GM19023 (cell line): ENCODE measurements at regions not wholly inside any gene's neighbourhood (a gene's known extent, or its start where the extent isn't known, plus 50 kb on each side); places are given as distances from the start of the nearest gene placed in this dataset.
"Not testable (repeated sequence)": the region's sequence is repeated elsewhere in the genome, so short reads cannot be mapped to it uniquely, and the experiment has no call there.

Experiments used
- ATAC-seq: cut with Tn5 transposase; IDR thresholded peaks from one replicate; pipeline ENCODE4 v1.9.1; 2021; ENCODE audit warnings: mild to moderate bottlenecking, moderate library complexity; ENCODE audit not compliant: unreplicated experiment

DNA sequence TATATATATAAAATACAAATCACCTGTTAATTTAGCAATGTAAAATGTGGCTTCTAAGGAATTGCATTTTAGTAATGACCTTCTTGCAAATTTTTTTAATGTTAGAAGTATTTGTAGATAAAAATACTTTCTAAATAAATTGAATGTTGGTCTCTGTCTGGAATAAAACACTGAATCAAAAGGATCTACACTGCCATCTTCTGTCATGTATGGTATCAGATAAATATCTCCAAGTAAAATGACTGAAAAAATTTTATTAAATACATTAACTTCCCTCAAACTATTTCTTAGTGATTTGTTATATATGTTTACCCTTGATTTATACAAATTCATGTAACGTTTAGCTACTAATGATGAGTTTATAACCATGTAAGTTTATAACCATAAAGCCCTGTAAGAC, 2029.3 kb downstream of the MRPL39 start:
- ATAC-seq = no peak

DNA sequence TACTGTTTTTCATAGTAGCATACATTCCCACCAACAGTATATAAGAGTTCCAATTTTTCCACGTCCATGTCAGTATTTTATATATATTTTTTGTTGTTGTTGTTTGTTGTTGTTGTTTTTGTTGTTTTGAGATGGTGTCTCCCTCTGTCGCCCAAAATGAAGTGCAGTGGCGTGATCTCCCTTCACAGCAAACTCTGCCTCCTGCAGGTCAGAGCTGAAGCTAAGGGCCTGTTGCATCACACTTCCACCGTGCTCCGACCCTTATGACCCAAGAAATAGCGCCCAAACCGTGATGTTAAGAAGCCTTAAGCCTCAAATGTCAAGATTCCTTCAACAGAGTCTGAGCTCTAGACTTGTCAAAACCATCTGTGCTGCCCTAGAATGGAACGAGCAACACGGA, 2032.3 kb downstream of the MRPL39 start:
- ATAC-seq = no peak

DNA sequence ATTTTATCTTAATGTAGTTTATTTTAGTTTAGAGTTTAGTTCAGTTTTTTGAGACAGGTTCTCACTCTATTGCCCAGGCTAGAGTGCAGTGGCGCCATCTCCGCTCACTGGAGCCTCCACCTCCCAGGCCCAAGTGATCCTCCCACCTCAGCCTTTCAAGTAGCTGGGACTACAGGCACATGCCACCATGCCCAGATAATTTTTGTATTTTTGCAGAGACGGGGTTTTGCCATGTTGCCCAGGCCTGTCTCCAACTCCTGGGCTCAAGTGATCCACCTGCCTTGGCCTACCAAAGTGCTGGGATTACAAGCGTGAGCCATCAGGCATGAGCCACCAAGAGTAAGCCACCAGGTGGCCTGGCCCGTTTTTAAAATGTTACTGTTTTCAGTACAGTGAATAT, 2058.4 kb downstream of the MRPL39 start:
- ATAC-seq = not testable (repeated sequence)

DNA sequence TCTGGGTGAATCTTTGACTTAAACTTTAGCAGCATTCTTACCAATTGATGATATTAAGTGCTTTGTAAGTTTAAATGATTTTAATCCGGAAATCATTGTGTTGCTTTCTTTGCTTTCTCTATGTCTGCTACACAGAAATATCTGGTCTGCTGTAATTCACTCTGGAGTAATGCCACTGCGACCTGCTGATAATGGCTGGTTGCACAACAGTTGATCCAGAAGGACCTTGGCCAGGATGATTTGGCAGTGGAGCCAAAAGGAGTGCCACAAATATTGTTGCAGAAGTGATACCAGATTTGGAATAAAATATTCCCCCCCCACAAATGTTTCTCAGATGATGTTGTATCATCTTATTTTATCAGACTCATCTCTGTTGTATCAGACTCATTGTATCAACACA, 2063.9 kb downstream of the MRPL39 start:
- ATAC-seq = no peak

DNA sequence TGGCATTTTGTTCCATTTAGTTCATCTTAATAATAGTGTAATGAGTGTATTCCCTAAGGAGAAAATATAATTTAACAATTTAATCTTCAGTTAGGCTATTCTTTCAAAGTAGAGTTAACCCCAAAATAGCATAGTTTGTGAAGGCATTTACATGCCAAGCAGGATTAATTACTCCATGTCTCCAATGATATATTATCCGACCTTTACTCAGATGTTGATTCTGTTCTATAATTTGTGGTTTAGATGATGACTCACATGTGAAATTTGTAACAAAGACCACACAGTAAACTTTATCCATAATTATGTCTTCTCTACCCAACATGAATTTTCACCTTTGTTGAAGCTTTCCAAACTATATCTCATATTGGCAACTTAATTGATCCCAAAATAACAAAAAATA, 2065.2 kb downstream of the MRPL39 start:
- ATAC-seq = no peak

DNA sequence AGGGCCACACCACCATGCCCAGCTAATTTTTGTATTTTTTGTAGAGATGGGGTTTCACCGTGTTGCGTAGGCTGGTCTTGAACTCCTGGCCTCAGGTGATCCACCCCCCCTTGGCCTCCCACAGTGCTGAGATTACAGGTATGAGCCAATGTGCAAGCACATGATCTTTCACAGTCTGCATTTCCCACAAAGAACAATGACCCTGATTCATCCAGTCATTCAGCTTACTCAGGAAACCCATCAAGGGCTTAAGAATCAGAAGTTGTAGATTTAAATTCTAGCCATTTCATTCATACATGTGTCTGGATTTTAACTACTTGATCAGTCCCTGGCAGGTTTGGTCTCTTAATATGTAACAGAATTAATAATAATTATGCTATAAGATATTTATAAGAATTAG, 2065.7 kb downstream of the MRPL39 start:
- no peak for ATAC-seq

DNA sequence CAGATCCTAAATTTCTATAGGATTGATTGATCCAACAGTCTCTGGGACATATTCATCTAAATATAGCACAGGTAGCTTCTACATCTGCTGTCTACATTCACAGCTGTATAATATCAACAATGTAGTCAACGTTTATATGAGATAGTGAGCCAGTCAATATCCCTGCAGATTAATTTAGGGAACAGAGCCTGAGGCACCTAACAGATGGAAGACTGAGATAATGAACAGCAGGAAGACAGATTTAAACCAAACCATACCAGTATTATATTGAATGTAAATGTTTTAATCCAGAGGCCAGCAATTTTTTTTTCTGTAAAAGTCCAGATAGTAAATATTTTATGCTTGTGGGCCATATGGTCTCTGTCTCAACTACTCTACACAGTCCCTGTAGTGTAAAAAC, 2072.4 kb downstream of the MRPL39 start:
- no peak for ATAC-seq

DNA sequence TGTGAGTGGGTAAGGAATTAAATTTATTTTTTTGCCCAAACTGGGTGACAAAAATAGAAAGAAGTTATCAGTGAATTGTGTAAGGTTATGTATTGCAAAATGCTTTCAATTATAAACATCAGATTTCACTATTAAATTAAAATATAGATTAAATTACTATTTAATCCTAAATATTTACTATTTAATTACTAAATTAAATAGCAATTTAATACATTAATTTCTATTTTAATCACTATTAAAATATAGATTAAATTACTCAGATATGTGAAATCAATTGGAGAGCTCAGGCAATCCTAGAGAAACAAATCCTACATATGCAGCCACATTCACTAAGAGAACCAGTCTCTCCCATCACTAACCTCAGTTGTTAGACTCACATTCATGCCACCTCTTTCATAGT, 2075.8 kb downstream of the MRPL39 start:
- ATAC-seq = no peak

DNA sequence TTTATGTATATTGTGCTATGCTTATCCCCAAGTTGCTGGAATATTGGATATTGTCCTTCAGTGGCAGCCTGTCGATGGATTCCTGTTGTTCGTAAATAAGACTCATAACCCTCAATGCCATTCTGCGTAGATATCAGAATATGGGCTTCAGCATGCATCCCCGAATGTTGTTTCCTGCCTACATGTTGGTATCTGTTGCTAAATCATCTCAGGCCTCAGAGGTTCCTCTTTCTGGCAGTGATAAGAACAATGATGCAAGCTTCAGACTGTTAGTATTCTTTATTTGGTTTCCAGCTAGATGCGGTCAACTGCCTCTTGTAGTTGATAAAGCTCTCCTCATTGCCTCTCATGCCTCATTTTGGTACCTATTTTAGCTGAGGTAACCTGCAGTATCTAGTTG, 2082.6 kb downstream of the MRPL39 start:
- ATAC-seq = no peak

DNA sequence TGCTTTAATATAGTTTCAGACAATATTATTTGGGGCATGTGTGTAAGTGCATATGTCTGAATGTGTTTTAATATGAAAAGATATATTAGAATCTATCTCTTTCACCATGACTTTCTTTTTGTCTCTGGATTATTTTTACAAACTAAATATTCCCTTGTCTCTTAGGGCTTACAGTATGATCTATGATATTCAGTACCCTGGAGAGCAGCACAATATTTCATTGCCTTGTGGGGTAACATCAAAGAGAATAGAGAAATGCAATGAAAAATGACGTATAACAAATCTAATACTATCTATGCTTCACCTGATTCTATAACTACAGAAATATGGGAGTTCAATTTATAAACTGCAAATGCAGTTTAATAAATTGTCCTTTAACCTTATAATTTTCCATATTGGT, 2084.5 kb downstream of the MRPL39 start:
- no peak for ATAC-seq

DNA sequence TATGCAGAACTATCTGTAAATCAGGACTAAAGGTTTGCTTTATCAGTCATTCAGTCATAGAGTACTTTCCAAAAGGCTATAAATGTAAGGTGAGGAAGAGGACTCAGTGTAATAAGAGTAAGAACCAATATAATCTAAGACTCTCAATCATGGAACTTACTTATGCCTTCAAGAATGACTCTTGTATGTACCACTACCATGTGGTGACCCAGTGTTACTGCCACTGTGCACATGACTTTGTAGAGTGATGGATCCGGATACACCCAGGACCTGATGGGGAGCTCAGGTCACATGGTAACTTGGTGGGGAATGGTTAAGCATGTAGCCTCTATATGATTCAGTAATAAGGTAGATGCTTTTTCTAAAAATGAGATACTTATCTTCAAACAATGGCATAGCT, 2099.8 kb downstream of the MRPL39 start:
- ATAC-seq = no peak

DNA sequence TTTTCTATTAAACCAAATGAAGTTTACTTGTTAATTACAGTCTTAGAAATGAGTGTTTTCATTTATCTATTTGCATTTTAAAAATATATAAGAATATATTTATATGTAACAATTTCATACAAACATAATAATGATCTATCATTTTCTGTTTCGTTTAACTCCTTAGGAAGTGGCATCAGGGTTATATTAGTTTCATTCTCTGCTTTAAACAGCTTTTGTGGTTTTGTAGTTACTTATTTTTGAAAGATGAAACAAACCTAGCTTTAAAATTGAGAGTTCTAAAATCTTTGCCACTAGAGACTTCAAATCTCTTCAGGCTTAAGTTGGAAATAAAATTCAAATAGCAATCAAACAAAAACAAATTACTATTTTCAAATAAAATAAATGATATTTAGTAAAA, 2110.6 kb downstream of the MRPL39 start:
- ATAC-seq = no peak

DNA sequence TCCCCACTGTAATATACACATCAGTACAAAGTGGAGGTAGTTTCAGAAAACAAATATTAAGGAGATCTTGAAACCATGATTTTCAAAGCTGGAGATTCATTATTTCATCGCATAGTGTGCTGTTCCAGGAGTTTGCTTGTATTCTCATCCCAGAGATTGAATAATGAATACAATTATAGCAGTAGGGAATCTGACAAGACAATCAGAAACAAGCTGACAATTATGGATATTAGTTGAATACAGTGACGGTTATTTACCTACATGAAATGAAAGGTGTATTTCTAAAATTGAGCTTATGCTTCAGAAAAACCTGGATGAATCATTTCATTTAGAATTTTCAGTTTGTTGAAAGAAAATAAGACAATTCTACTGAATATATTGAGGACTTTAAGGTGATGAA, 2119.0 kb downstream of the MRPL39 start:
- no peak for ATAC-seq

DNA sequence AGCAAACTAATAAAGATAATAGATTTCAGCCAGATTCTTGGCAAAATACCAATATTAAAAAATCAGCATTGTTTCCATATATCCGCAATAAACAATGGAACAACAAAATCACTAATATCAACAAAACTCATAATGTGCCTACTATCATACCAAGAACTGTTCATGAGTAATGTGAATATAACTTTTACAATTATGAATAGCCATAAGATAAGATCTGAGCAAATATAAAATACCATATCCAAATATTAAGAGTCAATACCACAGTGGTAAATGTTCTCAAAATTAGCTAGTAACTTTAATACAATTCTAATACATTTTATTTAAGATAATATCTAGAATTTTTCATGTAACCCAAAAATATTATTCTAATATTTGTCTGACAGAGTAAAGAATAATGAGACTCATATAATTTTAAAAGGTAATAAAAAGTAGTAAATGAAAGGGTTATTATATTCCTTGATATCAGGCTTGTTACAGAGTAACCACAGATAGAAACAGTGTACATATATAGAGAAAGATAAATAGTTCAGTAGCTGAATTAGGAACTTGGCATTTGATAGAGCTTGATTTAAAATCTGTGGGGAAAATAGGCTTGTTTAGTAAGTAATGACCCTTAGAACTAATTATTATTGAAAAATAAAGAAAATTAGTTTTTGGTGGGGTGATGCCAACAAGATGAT, 2126.6 kb downstream of the MRPL39 start:
- ATAC-seq = no peak

DNA sequence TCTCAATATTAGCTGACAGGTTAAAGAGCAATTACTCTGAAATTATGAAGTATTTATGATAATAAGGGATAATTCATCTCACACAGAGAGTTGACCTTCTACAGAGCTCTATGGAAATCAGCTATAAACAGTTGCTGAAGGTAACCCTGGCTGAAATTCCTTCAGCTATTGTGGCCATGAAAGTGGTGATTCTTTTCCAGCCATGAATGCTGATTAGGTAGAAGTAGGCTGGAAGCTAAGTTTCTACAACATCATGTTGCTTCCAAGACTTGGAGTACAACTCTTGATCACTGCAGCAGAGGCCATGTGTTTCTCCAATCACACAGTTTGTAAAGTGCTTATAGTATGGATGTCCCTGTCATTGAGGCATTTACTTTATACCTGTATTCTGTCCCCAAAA, 2128.9 kb downstream of the MRPL39 start:
- no peak for ATAC-seq

DNA sequence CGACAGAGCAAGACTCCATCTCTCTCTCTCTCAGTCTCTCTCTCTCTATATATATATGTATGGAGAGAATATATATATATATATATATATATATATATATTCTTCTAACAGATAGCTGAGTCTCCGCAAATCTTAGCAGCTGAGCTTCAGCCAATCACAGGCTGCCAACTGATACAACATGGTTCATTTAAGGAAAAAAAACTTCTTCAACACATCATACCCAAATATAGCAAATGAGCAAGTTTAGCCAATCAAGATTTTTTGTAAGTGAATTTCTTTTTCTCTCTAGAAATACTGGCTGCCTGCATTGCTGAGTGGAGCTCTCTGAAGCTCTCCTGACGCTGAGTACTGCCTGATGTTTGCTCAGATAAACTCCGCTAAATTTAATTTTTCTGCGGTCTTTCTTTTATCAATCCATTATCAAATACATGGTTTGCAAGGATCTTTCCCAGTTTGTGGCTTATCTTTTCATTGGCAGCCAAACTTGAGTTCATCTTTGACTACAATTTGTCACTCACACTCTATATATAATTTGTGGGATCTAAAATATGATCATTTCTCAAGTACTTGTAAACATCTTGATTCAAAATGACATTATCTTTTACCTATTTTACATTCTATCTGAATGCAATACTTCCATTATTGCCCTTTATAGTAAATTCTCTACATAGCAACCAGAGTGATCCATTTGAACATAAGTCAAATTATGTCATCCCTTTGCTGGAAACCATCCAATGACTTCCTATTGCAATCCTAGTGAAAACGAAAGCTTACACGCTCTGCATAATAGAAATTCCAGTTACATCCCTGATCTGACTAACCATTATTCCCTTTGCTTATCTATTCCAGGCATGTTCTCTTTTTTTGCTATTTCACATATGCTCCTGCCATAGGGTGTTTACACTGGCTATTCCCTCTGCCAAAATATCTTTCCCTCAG, 2131.7 kb downstream of the MRPL39 start:
- no peak for ATAC-seq

DNA sequence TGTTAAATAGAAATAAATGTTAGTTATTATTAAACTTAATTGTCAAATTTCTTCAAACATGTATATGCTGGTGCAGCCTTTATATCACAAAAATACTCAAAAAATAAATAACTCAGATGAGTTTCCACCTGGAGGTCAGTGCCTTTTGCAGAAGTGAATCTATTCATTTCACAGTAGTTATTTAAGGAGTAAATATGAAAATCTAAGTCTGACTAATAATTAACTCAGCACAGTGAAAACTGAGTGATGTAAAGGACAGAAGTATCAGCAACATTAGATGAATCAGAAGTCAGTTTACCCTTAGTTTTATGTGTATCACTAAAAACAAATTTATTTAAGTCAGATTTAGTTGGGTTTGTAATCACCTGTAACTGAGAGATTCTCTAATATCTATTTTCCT, 2135.4 kb downstream of the MRPL39 start:
- peak; percentile 86 for ATAC-seq

DNA sequence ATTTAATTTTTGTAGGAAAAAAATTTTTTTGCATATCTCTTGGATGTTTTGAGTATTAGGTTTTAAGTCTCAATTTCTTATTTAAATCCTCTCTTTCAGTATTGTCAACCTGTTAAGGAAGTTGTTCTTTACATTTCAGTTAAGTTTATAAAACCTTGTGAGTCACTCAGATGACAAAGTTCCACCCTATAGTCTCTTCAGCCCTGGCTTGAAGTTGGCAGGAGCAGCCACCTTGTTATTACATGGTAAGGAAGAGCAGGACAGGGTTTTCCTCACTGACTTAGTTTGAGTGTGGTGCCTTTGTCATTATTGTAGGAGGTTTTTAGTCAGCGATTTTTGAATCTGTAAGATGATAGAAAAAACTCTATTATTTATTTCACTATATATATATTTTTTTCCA, 2143.9 kb downstream of the MRPL39 start:
- ATAC-seq = no peak

DNA sequence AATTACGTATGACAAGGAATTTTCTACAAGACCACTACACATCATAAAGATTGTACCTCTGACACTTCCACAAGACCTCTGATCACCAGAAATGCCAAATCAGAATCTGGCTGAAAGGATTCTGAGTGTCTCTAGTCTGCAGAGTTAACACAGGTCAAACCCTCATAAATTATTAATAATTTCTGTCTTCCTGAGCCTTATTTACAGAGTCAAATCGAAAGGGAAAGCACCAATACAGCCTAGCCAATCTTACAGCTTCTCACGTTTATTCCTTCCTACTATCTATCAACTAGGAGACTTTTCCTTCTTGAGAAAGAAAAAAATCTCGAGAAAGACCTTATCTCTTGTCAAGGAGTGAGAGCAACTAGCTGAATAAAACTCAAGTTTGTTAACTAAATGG, 2151.6 kb downstream of the MRPL39 start:
- ATAC-seq = peak; percentile 64

DNA sequence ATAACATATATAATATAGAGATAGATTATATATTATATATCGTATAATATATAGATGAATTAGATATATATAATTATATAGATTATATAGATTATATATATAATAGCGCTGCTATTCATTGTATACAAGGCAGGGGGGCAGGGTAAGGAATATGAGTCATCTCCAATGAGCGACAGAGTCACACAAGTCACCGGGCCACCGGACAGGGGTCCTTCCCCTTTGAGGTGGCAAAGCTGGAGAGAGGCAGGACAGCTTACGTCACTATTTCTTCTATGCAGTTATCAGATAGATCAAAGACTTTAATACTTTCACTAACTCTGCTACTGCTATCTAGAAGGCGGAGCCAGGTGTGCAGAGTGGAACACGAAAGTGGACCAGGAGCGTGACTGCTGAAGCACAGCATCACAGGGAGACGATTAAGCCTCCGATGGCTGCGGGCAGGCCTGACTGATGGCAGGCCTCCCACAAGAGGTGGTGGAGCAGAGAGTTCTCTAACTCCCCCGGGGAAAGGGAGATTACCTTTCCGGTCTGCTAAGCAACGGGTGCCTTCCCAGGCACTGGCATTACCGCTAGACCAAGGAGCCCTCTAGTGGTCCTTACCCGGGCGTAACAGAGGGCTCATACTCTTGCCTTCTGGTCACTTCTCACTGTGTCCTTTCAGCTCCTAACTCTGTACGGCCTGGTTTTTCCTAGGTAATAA, 2154.7 kb downstream of the MRPL39 start:
- ATAC-seq = peak; percentile 66

DNA sequence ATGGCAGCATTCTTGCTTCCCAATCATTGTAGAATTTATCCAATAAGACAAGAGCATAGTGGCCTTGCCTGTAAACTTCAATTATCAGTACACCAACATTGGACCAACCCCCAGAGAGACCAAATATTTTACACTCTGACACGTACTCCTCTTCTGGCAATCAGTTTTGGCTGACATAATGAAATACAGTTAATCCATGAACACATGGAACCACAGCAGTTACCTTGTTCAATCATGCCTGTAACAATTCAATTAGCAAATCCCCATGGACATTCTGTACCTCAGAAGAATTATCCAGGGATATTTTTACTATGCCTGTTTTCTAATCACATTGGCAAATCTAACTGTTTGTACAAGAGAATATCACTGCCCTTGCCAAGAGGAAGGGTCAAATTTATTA, 2162.0 kb downstream of the MRPL39 start:
- ATAC-seq = no peak

DNA sequence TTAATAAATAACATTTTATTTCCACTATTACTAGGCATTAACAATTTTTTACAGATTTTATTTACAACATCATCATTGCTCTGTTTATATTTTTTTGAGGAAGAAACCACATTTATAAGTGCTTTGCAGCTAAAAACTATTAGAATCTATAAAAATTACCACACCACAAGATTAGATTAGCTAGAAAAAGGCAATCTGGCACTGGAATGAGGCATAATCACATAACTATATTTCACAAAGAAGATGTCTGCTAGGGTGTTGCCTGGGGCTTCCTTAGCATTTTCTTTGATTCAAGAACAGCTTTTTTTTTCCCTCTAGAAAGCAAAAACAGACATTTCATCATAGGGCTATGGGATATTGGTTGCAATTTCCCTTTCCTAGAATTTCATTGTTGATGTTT, 2169.2 kb downstream of the MRPL39 start:
- ATAC-seq = no peak
